Vagina (tissue), 2 donors: ENCODE measurements at regions not wholly inside any gene's neighbourhood (a gene's known extent, or its start where the extent isn't known, plus 50 kb on each side); places are given as distances from the start of the nearest gene placed in this dataset.

ENCODE experiments used
- DNase-seq, 2 donors: peaks; one replicate each; pipeline ENCODE4 v3.0.0-alpha.2; 2017; ENCODE audit errors: extremely low spot score in 2 of 2
- H3K27ac ChIP-seq: fragments of 200-600 bp; sonication (generic); one replicate; pipeline ENCODE4 v1.5.1; 2019
- H3K27me3 ChIP-seq: fragments of 200-600 bp; sonication (generic); one replicate; pipeline ENCODE4 v1.5.1; 2019
- H3K36me3 ChIP-seq, 2 donors: fragments of 200-600 bp; sonication (generic); one replicate each; pipeline ENCODE4 v1.5.1; 2017 to 2019
- H3K4me1 ChIP-seq: fragments of 200-600 bp; sonication (generic); one replicate; pipeline ENCODE4 v1.5.1; 2019
- H3K4me3 ChIP-seq, 2 donors: fragments of 200-600 bp; sonication (generic); 1 replicate in 1 of 2; 2 replicates in 1 of 2; pipeline ENCODE4 v1.5.1; 2016 to 2019
- H3K9me3 ChIP-seq: fragments of 200-600 bp; sonication (generic); one replicate; pipeline ENCODE4 v1.5.1; 2019
- POLR2A ChIP-seq, 2 donors: fragments of 450-650 bp; IDR thresholded peaks; one replicate each; pipeline ENCODE4 v1.6.1; 2017; ENCODE audit warnings: antibody characterized with exemption in 2 of 2, mild to moderate bottlenecking in 2 of 2, moderate library complexity in 2 of 2
- POLR2AphosphoS5 ChIP-seq, 2 donors: sonication (generic); formaldehyde crosslinking; IDR thresholded peaks; one replicate each; pipeline ENCODE4 v1.9.0; 2017; ENCODE audit warnings: antibody characterized with exemption in 2 of 2, mild to moderate bottlenecking in 2 of 2, low read depth in 1 of 2; ENCODE audit not compliant: insufficient read depth in 1 of 2
- intact Hi-C: fragments of 100-400 bp; cut with DNase I; formaldehyde crosslinking; loops from one replicate; pipeline ENCODE4 v1.15.1; 2023
- TF ChIP-seq, protein P1 (sequence below), 3 experiments: fragments of 450-650 bp in 2 of 3; fragments of 200-600 bp in 1 of 3; sonication (generic) in 1 of 3; IDR thresholded peaks; one replicate each; pipeline ENCODE4 v1.5.1; 2017 to 2019; ENCODE audit warnings: antibody characterized with exemption in 3 of 3, mild to moderate bottlenecking in 2 of 3, moderate library complexity in 2 of 3

DNA sequence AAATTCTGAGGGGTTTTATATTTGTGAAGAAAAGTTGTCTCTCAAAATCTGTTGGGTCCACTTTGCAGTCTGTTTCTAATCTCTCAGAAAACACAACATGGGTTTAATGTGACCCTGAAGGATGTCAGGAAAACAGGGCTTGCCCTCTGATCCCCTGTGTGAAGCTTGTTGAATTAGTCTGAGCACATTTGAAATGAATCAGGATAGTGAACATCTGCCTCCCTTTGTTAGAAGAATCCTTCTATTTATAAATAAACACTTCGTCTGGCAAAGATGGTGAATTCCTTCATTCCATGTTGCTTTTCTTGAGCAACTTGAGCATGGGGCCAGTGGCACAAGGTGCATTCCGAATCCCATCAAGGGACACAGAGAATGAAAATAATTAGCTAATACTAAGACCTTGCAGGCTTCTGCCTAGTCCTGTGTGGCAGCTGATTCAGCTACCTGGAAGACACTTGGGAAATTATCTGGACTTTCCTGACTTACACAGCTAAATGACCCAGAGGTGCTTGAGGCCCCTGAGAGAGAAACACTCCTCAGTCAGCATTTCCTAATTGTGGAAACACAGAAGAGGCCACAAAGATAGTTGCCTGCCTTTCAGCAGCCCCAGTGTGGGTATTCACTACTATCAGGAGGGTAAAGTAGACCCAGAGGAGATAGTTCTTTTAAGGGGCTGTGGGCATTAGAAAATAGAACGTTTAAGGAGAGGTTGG is 305.5 kb downstream of the C7orf25 start:
- H3K27me3 ChIP-seq: no peaks in the 10 kb centered on the region
- no peak for DNase-seq
- intact Hi-C loops: no loop called here
- peaks cover 17% of the 10 kb centered on the region for H3K4me1 ChIP-seq
- no peaks in the 10 kb centered on the region for H3K36me3 ChIP-seq
- no peaks in the 10 kb centered on the region for H3K9me3 ChIP-seq
- H3K27ac ChIP-seq: no peak overlapping the region
- no peak overlapping the region for H3K4me3 ChIP-seq
- TF ChIP-seq, protein P1, sequence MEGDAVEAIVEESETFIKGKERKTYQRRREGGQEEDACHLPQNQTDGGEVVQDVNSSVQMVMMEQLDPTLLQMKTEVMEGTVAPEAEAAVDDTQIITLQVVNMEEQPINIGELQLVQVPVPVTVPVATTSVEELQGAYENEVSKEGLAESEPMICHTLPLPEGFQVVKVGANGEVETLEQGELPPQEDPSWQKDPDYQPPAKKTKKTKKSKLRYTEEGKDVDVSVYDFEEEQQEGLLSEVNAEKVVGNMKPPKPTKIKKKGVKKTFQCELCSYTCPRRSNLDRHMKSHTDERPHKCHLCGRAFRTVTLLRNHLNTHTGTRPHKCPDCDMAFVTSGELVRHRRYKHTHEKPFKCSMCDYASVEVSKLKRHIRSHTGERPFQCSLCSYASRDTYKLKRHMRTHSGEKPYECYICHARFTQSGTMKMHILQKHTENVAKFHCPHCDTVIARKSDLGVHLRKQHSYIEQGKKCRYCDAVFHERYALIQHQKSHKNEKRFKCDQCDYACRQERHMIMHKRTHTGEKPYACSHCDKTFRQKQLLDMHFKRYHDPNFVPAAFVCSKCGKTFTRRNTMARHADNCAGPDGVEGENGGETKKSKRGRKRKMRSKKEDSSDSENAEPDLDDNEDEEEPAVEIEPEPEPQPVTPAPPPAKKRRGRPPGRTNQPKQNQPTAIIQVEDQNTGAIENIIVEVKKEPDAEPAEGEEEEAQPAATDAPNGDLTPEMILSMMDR (IDR thresholded peaks at IDR 0.05): no peak
- TF ChIP-seq POLR2A (IDR thresholded peaks at IDR 0.05): no peak
- no peak for TF ChIP-seq POLR2AphosphoS5 (IDR thresholded peaks at IDR 0.05; ENCODE audit: insufficient read depth in 1 of 2, low read depth in 1 of 2)

GRCh38 chr7:42605406-42606192 is 306.3 kb downstream of the C7orf25 start:
- intact Hi-C loops: no loop called here
- Histone ChIP-seq H3K27ac (no peak overlapping the region), H3K36me3 (no peaks in the 10 kb centered on the region), H3K4me3 (no peak overlapping the region), H3K27me3 (no peaks in the 10 kb centered on the region), H3K4me1 (peaks cover 17% of the 10 kb centered on the region), H3K9me3 (no peaks in the 10 kb centered on the region)
- TF ChIP-seq, protein P1 (IDR thresholded peaks at IDR 0.05): no peak
- no peak for TF ChIP-seq POLR2A (IDR thresholded peaks at IDR 0.05)
- no peak for TF ChIP-seq POLR2AphosphoS5 (IDR thresholded peaks at IDR 0.05; ENCODE audit: insufficient read depth in 1 of 2, low read depth in 1 of 2)
- DNase-seq: no peak

GRCh38 chr7:42603496-42603895 is 308.4 kb downstream of the C7orf25 start:
- Histone ChIP-seq H3K36me3 (no peaks in the 10 kb centered on the region), H3K4me3 (no peak overlapping the region), H3K9me3 (no peaks in the 10 kb centered on the region), H3K27ac (no peak overlapping the region), H3K27me3 (no peaks in the 10 kb centered on the region), H3K4me1 (peaks cover 17% of the 10 kb centered on the region)
- no peak for TF ChIP-seq POLR2AphosphoS5 (IDR thresholded peaks at IDR 0.05; ENCODE audit: insufficient read depth in 1 of 2, low read depth in 1 of 2)
- TF ChIP-seq POLR2A (IDR thresholded peaks at IDR 0.05): no peak
- TF ChIP-seq, protein P1 (IDR thresholded peaks at IDR 0.05): no peak
- no peak for DNase-seq
- intact Hi-C loops: no loop called here

DNA sequence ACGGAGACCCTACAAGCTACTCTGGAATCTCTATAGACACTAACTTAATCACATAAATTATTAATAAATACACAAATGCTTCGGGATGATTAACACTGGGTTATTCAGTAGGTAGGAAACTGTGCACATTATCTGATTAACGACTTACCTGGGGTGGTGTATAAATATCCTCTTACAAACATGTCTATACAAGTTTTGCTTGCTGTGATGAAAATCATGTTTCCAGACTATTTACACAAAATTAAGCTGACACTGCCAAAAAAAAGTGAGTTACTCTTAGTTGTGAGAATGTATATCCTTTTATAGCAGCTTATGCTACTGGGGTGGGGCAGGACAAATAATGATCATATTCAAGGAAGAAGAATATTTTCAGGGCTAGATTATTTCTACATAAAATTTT is 314.6 kb downstream of the C7orf25 start:
- Histone ChIP-seq H3K4me1 (no peaks in the 10 kb centered on the region), H3K27me3 (no peaks in the 10 kb centered on the region), H3K4me3 (no peak overlapping the region), H3K9me3 (no peaks in the 10 kb centered on the region), H3K27ac (no peak overlapping the region), H3K36me3 (no peaks in the 10 kb centered on the region)
- DNase-seq: no peak
- intact Hi-C loops: loop anchor here (5.0 kb wide), 1 partner anchor 1985 kb away; no protein-coding TSS in a partner anchor
- TF ChIP-seq POLR2A (IDR thresholded peaks at IDR 0.05): no peak
- TF ChIP-seq, protein P1 (IDR thresholded peaks at IDR 0.05): no peak
- TF ChIP-seq POLR2AphosphoS5 (IDR thresholded peaks at IDR 0.05; ENCODE audit: insufficient read depth in 1 of 2, low read depth in 1 of 2): no peak

DNA sequence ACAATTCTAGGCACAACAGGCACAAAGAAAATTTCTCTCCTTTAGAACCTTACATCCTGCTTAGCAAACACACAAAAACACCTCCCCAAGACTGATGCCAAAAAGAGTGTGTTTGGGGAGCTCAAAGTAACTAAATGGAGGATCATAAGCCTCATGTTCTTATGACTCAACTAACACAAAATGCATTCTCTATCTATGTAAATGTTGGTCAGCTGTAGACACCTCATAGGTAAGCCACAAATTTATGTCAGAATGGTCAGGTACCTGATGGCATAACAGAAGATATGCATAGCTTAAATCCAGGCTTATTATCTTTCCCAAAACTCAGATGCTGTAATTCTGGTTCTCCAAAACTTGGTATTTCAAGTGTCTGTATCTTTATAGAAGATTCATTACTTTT is 315.1 kb downstream of the C7orf25 start:
- H3K36me3 ChIP-seq: no peaks in the 10 kb centered on the region
- H3K4me1 ChIP-seq: no peaks in the 10 kb centered on the region
- intact Hi-C loops: loop anchor here (5.0 kb wide), 1 partner anchor 1984 kb away; no protein-coding TSS in a partner anchor
- TF ChIP-seq, protein P1 (IDR thresholded peaks at IDR 0.05): no peak
- no peak for TF ChIP-seq POLR2A (IDR thresholded peaks at IDR 0.05)
- no peak for TF ChIP-seq POLR2AphosphoS5 (IDR thresholded peaks at IDR 0.05; ENCODE audit: insufficient read depth in 1 of 2, low read depth in 1 of 2)
- no peak overlapping the region for H3K4me3 ChIP-seq
- DNase-seq: no peak
- no peak overlapping the region for H3K27ac ChIP-seq
- no peaks in the 10 kb centered on the region for H3K27me3 ChIP-seq
- no peaks in the 10 kb centered on the region for H3K9me3 ChIP-seq
